ENCODE measurements at regions not wholly inside any gene's neighbourhood (a gene's known extent, or its start where the extent isn't known, plus 50 kb on each side); places are given as distances from the start of the nearest gene placed in this dataset.

GRCh38 chr3:66748175-66748876 lies 247.5 kb upstream of the LRIG1 start:
- TF ChIP-seq ZNF311 (tag by site-specific recombination; IDR thresholded peaks at IDR 0.05; ENCODE audit: borderline replicate concordance) = no peak
- TF ChIP-seq CTCF (tag by site-specific recombination; IDR thresholded peaks at IDR 0.05) = no peak
- TF ChIP-seq ZFP41 (tag by site-specific recombination; IDR thresholded peaks at IDR 0.05; ENCODE audit: borderline replicate concordance) = no peak
- no peak for TF ChIP-seq ZNF350 (tag by site-specific recombination; IDR thresholded peaks at IDR 0.05)
- no peak for TF ChIP-seq ZBTB44 (tag by site-specific recombination; IDR thresholded peaks at IDR 0.05)
- TF ChIP-seq KLF16 (tag by site-specific recombination; IDR thresholded peaks at IDR 0.05) = no peak
- TF ChIP-seq YY1 (tag by site-specific recombination; IDR thresholded peaks at IDR 0.05) = no peak
- no peak for TF ChIP-seq ZBTB1 (tag by site-specific recombination; IDR thresholded peaks at IDR 0.05)
- no peak for TF ChIP-seq TSHZ1 (tag by site-specific recombination; IDR thresholded peaks at IDR 0.05; ENCODE audit: borderline replicate concordance)
- no peak for TF ChIP-seq ZNF747 (tag by site-specific recombination; IDR thresholded peaks at IDR 0.05)
- TF ChIP-seq ZNF610 (tag by site-specific recombination; IDR thresholded peaks at IDR 0.05; ENCODE audit: borderline replicate concordance) = no peak

All from HEK293 (cell line).